ENCODE measurements at regions not wholly inside any gene's neighbourhood (a gene's known extent, or its start where the extent isn't known, plus 50 kb on each side); places are given as distances from the start of the nearest gene placed in this dataset.

- TF ChIP-seq, protein P1, sequence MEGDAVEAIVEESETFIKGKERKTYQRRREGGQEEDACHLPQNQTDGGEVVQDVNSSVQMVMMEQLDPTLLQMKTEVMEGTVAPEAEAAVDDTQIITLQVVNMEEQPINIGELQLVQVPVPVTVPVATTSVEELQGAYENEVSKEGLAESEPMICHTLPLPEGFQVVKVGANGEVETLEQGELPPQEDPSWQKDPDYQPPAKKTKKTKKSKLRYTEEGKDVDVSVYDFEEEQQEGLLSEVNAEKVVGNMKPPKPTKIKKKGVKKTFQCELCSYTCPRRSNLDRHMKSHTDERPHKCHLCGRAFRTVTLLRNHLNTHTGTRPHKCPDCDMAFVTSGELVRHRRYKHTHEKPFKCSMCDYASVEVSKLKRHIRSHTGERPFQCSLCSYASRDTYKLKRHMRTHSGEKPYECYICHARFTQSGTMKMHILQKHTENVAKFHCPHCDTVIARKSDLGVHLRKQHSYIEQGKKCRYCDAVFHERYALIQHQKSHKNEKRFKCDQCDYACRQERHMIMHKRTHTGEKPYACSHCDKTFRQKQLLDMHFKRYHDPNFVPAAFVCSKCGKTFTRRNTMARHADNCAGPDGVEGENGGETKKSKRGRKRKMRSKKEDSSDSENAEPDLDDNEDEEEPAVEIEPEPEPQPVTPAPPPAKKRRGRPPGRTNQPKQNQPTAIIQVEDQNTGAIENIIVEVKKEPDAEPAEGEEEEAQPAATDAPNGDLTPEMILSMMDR (IDR thresholded peaks at IDR 0.05), result no peak
- no peak for TF ChIP-seq POLR2A (IDR thresholded peaks at IDR 0.05)
Observed at GRCh38 chr16:48864055-48864454, 254.1 kb upstream of the N4BP1 start.

Data from uterus (tissue), 2 donors.